DMS79 (cell line): ENCODE measurements at regions not wholly inside any gene's neighbourhood (a gene's known extent, or its start where the extent isn't known, plus 50 kb on each side); places are given as distances from the start of the nearest gene placed in this dataset.

Experiments
- DNase-seq: peaks from one replicate; lab custom pipeline; 2025; lab: John Stamatoyannopoulos, UW

- no peak for DNase-seq
Measured at GRCh38 chr11:128262463-128263345, 324.7 kb downstream of the ETS1 start.

GRCh38 chr11:128261011-128261421, 326.3 kb downstream of the ETS1 start:
- DNase-seq: no peak

- no peak for DNase-seq
Measured at GRCh38 chr11:128260398-128260797, 327.0 kb downstream of the ETS1 start.

- no peak for DNase-seq
Measured at GRCh38 chr11:128259816-128260215, 327.5 kb downstream of the ETS1 start.

GRCh38 chr11:128254941-128255340, 332.4 kb downstream of the ETS1 start:
- no peak for DNase-seq

- DNase-seq: no peak
Measured at GRCh38 chr11:128251140-128251539, 336.2 kb downstream of the ETS1 start.

- DNase-seq: no peak
Measured at GRCh38 chr11:128250482-128250881, 336.9 kb downstream of the ETS1 start.

- DNase-seq: no peak
Measured at GRCh38 chr11:128246810-128247594, 340.4 kb downstream of the ETS1 start.

- DNase-seq: no peak
Measured at GRCh38 chr11:128246364-128246801, 341.0 kb downstream of the ETS1 start.

GRCh38 chr11:128244871-128245270, 342.5 kb downstream of the ETS1 start:
- DNase-seq: no peak

- DNase-seq: no peak
Measured at GRCh38 chr11:128242451-128242850, 344.9 kb downstream of the ETS1 start.

GRCh38 chr11:128240546-128240945, 346.8 kb downstream of the ETS1 start:
- DNase-seq: no peak

GRCh38 chr11:128239306-128239705, 348.1 kb downstream of the ETS1 start:
- DNase-seq: no peak

GRCh38 chr11:128238521-128239265, 348.7 kb downstream of the ETS1 start:
- DNase-seq: no peak

GRCh38 chr11:128236506-128237498, 350.6 kb downstream of the ETS1 start:
- no peak for DNase-seq

GRCh38 chr11:128235958-128236357, 351.4 kb downstream of the ETS1 start:
- no peak for DNase-seq

GRCh38 chr11:128235426-128235825, 351.9 kb downstream of the ETS1 start:
- DNase-seq: no peak

- no peak for DNase-seq
Measured at GRCh38 chr11:128234143-128234542, 353.2 kb downstream of the ETS1 start.

GRCh38 chr11:128232588-128232987, 354.8 kb downstream of the ETS1 start:
- no peak for DNase-seq

GRCh38 chr11:128231845-128232410, 355.4 kb downstream of the ETS1 start:
- DNase-seq: no peak

GRCh38 chr11:128227466-128227865, 359.9 kb downstream of the ETS1 start:
- no peak for DNase-seq
